ENCODE measurements at regions not wholly inside any gene's neighbourhood (a gene's known extent, or its start where the extent isn't known, plus 50 kb on each side); places are given as distances from the start of the nearest gene placed in this dataset.

GRCh38 chr5:3214838-3215374 is 380.7 kb upstream of the IRX1 start:
- Histone ChIP-seq H2AFZ (ENCODE audit: insufficient read depth, low read depth, low read length, poor library complexity, severe bottlenecking) (no peak overlapping the region), H3K27ac (ENCODE audit: low read length in 2 of 2) (no peak overlapping the region), H3K27me3 (replicated peaks in 1 of 4; ENCODE audit: control extremely low read depth in 1 of 4, control insufficient read depth in 3 of 4, insufficient read depth in 4 of 4, low read length in 3 of 4) (no peaks in the 10 kb centered on the region), H3K4me1 (ENCODE audit: control insufficient read depth in 2 of 2, insufficient read depth in 2 of 2, low read length in 2 of 2) (no peaks in the 10 kb centered on the region), H3K4me2 (replicated peaks; ENCODE audit: low read depth, low read length, poor library complexity, severe bottlenecking) (no peak overlapping the region), H3K36me3 (replicated peaks in 1 of 2; ENCODE audit: control extremely low read depth in 1 of 2, control insufficient read depth in 1 of 2, extremely low read depth in 1 of 2, insufficient read depth in 2 of 2, low read length in 1 of 2) (no peaks in the 10 kb centered on the region), H4K20me1 (ENCODE audit: control insufficient read depth, insufficient read depth, low read length, poor library complexity, severe bottlenecking) (no peaks in the 10 kb centered on the region), H3K9ac (ENCODE audit: low read length) (no peak overlapping the region), H3K9me3 (ENCODE audit: control extremely low read depth in 1 of 3, control insufficient read depth in 2 of 3, insufficient read depth in 1 of 3, low read length in 2 of 3) (peaks cover 0 to 46% (median 0%) of the 10 kb centered on the region in 3 donors), H3K4me3 (ENCODE audit: control extremely low read depth in 1 of 5, extremely low read depth in 1 of 5, insufficient read depth in 1 of 5, low read depth in 2 of 5, low read length in 4 of 5) (no peak overlapping the region), H3K79me2 (ENCODE audit: control insufficient read depth, insufficient read depth, low read length) (no peaks in the 10 kb centered on the region)
- ChIA-PET POLR2A (no interaction called here), CTCF (no interaction called here)
- H3K4me3 Mint-ChIP-seq, result no peak overlapping the region
- no peaks in the 10 kb centered on the region for H3K4me1 Mint-ChIP-seq
- H3K9me3 Mint-ChIP-seq (ENCODE audit: insufficient read depth), result peaks cover 2% of the 10 kb centered on the region
- no peak for ATAC-seq (ENCODE audit: low read depth)
- no peak for DNase-seq
- no peak for TF ChIP-seq CTCF (IDR thresholded peaks at IDR 0.05)
- TF ChIP-seq EZH2 (IDR thresholded peaks at IDR 0.05; ENCODE audit: borderline replicate concordance, insufficient read depth, low read depth, low read length, poor library complexity, severe bottlenecking), result no peak
- no peak overlapping the region for H3K27ac Mint-ChIP-seq
- 83% methylated on average over 12 of the region's 12 CpGs for WGBS (ENCODE audit: insufficient coverage)
- intact Hi-C loops (cut with micrococcal nuclease), result no loop called here
- H3K27me3 Mint-ChIP-seq, result no peaks in the 10 kb centered on the region

GRCh38 chr5:3214396-3214795 is 381.2 kb upstream of the IRX1 start:
- peaks cover 0 to 43% (median 0%) of the 10 kb centered on the region in 3 donors for H3K9me3 ChIP-seq (ENCODE audit: control extremely low read depth in 1 of 3, control insufficient read depth in 2 of 3, insufficient read depth in 1 of 3, low read length in 2 of 3)
- Mint-ChIP-seq H3K4me1 (no peaks in the 10 kb centered on the region), H3K9me3 (ENCODE audit: insufficient read depth) (peaks cover 2% of the 10 kb centered on the region), H3K4me3 (no peak overlapping the region), H3K27me3 (no peaks in the 10 kb centered on the region), H3K27ac (no peak overlapping the region)
- H4K20me1 ChIP-seq (ENCODE audit: control insufficient read depth, insufficient read depth, low read length, poor library complexity, severe bottlenecking), result no peaks in the 10 kb centered on the region
- no peak overlapping the region for H3K4me3 ChIP-seq (ENCODE audit: control extremely low read depth in 1 of 5, extremely low read depth in 1 of 5, insufficient read depth in 1 of 5, low read depth in 2 of 5, low read length in 4 of 5)
- ATAC-seq (ENCODE audit: low read depth), result no peak
- no peak for TF ChIP-seq CTCF (IDR thresholded peaks at IDR 0.05)
- no peak for TF ChIP-seq EZH2 (IDR thresholded peaks at IDR 0.05; ENCODE audit: borderline replicate concordance, insufficient read depth, low read depth, low read length, poor library complexity, severe bottlenecking)
- H2AFZ ChIP-seq (ENCODE audit: insufficient read depth, low read depth, low read length, poor library complexity, severe bottlenecking), result no peak overlapping the region
- intact Hi-C loops (cut with micrococcal nuclease), result no loop called here
- DNase-seq, result no peak
- H3K4me1 ChIP-seq (ENCODE audit: control insufficient read depth in 2 of 2, insufficient read depth in 2 of 2, low read length in 2 of 2), result no peaks in the 10 kb centered on the region
- WGBS (ENCODE audit: insufficient coverage), result 89% methylated on average over 8 of the region's 8 CpGs
- ChIA-PET POLR2A (no interaction called here), CTCF (no interaction called here)
- no peak overlapping the region for H3K4me2 ChIP-seq (replicated peaks; ENCODE audit: low read depth, low read length, poor library complexity, severe bottlenecking)
- no peaks in the 10 kb centered on the region for H3K27me3 ChIP-seq (replicated peaks in 1 of 4; ENCODE audit: control extremely low read depth in 1 of 4, control insufficient read depth in 3 of 4, insufficient read depth in 4 of 4, low read length in 3 of 4)
- H3K79me2 ChIP-seq (ENCODE audit: control insufficient read depth, insufficient read depth, low read length), result no peaks in the 10 kb centered on the region
- no peak overlapping the region for H3K27ac ChIP-seq (ENCODE audit: low read length in 2 of 2)
- H3K9ac ChIP-seq (ENCODE audit: low read length), result no peak overlapping the region
- no peaks in the 10 kb centered on the region for H3K36me3 ChIP-seq (replicated peaks in 1 of 2; ENCODE audit: control extremely low read depth in 1 of 2, control insufficient read depth in 1 of 2, extremely low read depth in 1 of 2, insufficient read depth in 2 of 2, low read length in 1 of 2)
